Upper lobe of left lung (tissue), 6 donors: ENCODE measurements at regions not wholly inside any gene's neighbourhood (a gene's known extent, or its start where the extent isn't known, plus 50 kb on each side); places are given as distances from the start of the nearest gene placed in this dataset.

Experiments
- ATAC-seq, 2 donors: fragments of 200-7000 bp; cut with Tn5 transposase; one replicate each; pipeline ENCODE4 v1.9.1; 2022; ENCODE audit warnings: mild to moderate bottlenecking in 2 of 2, moderate library complexity in 2 of 2; ENCODE audit not compliant: low FRiP score in 2 of 2
- DNase-seq, 2 donors: peaks; one replicate each; pipeline ENCODE4 v3.0.0-alpha.2; 2019 to 2020
- H3K27ac ChIP-seq, 4 donors: fragments of 200-600 bp; sonication (generic); one replicate each; pipeline ENCODE4 v1.5.1; 2016 to 2019
- H3K27me3 ChIP-seq, 4 donors: fragments of 200-600 bp; sonication (generic); one replicate each; pipeline ENCODE4 v1.5.1; 2017 to 2019
- H3K36me3 ChIP-seq, 4 donors: fragments of 200-600 bp; sonication (generic); one replicate each; pipeline ENCODE4 v1.5.1; 2016 to 2019
- H3K4me1 ChIP-seq, 4 donors: fragments of 200-600 bp; sonication (generic); one replicate each; pipeline ENCODE4 v1.5.1; 2018 to 2019
- H3K4me3 ChIP-seq, 4 donors: fragments of 200-600 bp; sonication (generic); one replicate each; pipeline ENCODE4 v1.5.1; 2017 to 2019; ENCODE audit warnings: mild to moderate bottlenecking in 2 of 4, moderate library complexity in 1 of 4
- H3K9me3 ChIP-seq, 4 donors: fragments of 200-600 bp; sonication (generic); one replicate each; pipeline ENCODE4 v1.5.1; 2018 to 2019
- EP300 ChIP-seq, 4 donors: sonication (generic); formaldehyde crosslinking; IDR thresholded peaks; one replicate each; pipeline ENCODE4 v1.5.1; 2017; ENCODE audit warnings: antibody characterized with exemption in 4 of 4, control low read depth in 2 of 4
- POLR2A ChIP-seq, 4 donors: fragments of 450-650 bp; IDR thresholded peaks; one replicate each; pipeline ENCODE4 v1.5.1; 2016 to 2017; ENCODE audit warnings: antibody characterized with exemption in 4 of 4, mild to moderate bottlenecking in 2 of 4
- POLR2AphosphoS5 ChIP-seq, 2 donors: sonication (generic); formaldehyde crosslinking; IDR thresholded peaks; one replicate each; pipeline ENCODE4 v1.5.1; 2017; ENCODE audit warnings: antibody characterized with exemption in 2 of 2
- WGBS, 2 donors: methylation state at CpG; one replicate each; pipeline ENCODE4 v1.1.5; 2017 to 2018; 5-methylcytosine and 5-hydroxymethylcytosine counted together
- TF ChIP-seq, protein P1 (sequence below), 6 experiments: fragments of 450-650 bp in 4 of 6; fragments of 200-600 bp in 2 of 6; sonication (generic) in 2 of 6; IDR thresholded peaks; one replicate each; pipeline ENCODE4 v1.5.1; 2016 to 2019; ENCODE audit warnings: antibody characterized with exemption in 6 of 6
- donor health status: DM: no; HTN: no; CAD: no; lungs with moderate emphysema.
- donor health status: DM: no; HTN: yes; CAD: no; lungs with severe emphysema.

GRCh38 chr15:69852916-69853315 lies 244.8 kb downstream of the TLE3 start:
- no peaks in the 10 kb centered on the region for H3K36me3 ChIP-seq
- WGBS, 2 donors: 91 to 94% methylated on average over 4 of the region's 4 CpGs
- TF ChIP-seq POLR2A (IDR thresholded peaks at IDR 0.05): no peak
- TF ChIP-seq, protein P1, sequence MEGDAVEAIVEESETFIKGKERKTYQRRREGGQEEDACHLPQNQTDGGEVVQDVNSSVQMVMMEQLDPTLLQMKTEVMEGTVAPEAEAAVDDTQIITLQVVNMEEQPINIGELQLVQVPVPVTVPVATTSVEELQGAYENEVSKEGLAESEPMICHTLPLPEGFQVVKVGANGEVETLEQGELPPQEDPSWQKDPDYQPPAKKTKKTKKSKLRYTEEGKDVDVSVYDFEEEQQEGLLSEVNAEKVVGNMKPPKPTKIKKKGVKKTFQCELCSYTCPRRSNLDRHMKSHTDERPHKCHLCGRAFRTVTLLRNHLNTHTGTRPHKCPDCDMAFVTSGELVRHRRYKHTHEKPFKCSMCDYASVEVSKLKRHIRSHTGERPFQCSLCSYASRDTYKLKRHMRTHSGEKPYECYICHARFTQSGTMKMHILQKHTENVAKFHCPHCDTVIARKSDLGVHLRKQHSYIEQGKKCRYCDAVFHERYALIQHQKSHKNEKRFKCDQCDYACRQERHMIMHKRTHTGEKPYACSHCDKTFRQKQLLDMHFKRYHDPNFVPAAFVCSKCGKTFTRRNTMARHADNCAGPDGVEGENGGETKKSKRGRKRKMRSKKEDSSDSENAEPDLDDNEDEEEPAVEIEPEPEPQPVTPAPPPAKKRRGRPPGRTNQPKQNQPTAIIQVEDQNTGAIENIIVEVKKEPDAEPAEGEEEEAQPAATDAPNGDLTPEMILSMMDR (IDR thresholded peaks at IDR 0.05): no peak
- no peak for TF ChIP-seq EP300 (IDR thresholded peaks at IDR 0.05)
- no peak for TF ChIP-seq POLR2AphosphoS5 (IDR thresholded peaks at IDR 0.05)

DNA sequence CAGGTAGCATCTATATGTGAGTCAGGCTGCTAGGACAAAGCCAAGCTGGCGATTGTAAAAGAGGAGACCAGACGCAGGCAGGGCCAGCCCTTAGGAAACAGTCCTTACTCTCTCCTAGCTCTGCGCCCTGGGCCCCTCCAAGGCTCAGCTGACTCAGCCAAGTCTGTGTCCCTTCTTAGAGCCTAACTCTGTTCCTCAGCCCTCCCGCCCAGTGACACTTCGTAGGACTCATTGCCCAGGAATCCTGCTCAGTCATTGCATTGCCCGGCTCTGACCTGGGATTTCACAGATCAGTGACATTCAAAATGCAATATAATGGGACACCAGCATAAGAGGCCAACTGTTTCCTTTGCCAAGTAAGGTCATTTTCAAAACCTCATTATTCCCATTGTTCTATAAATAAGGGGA lies 244.2 kb downstream of the TLE3 start:
- Histone ChIP-seq H3K4me1 (no peaks in the 10 kb centered on the region), H3K36me3 (no peaks in the 10 kb centered on the region), H3K4me3 (no peak overlapping the region), H3K27ac (no peak overlapping the region), H3K27me3 (no peaks in the 10 kb centered on the region), H3K9me3 (no peaks in the 10 kb centered on the region)
- 82 to 90% methylated on average over 4 to 6 of the region's 6 CpGs for WGBS, 2 donors
- no peak for TF ChIP-seq EP300 (IDR thresholded peaks at IDR 0.05)
- TF ChIP-seq POLR2AphosphoS5 (IDR thresholded peaks at IDR 0.05): no peak
- no peak for TF ChIP-seq POLR2A (IDR thresholded peaks at IDR 0.05)
- TF ChIP-seq, protein P1 (IDR thresholded peaks at IDR 0.05): no peak
- ATAC-seq (no peak), DNase-seq (no peak)

More at GRCh38 chr15:69852916-69853315, 244.8 kb downstream of the TLE3 start:
- ATAC-seq (no peak), DNase-seq (no peak)
- no peaks in the 10 kb centered on the region for H3K27me3 ChIP-seq
- no peak overlapping the region for H3K4me3 ChIP-seq
- no peaks in the 10 kb centered on the region for H3K9me3 ChIP-seq
- H3K4me1 ChIP-seq: no peaks in the 10 kb centered on the region
- no peak overlapping the region for H3K27ac ChIP-seq

- no peak for DNase-seq
- TF ChIP-seq, protein P1 (IDR thresholded peaks at IDR 0.05): no peak
- TF ChIP-seq POLR2A (IDR thresholded peaks at IDR 0.05) (no peak), POLR2AphosphoS5 (IDR thresholded peaks at IDR 0.05) (no peak), EP300 (IDR thresholded peaks at IDR 0.05) (no peak)
- Histone ChIP-seq H3K27ac (no peak overlapping the region), H3K9me3 (no peaks in the 10 kb centered on the region), H3K4me1 (no peaks in the 10 kb centered on the region), H3K36me3 (no peaks in the 10 kb centered on the region), H3K4me3 (no peak overlapping the region), H3K27me3 (no peaks in the 10 kb centered on the region)
- 79 to 81% methylated on average over 4 of the region's 4 CpGs for WGBS, 2 donors
- no peak for ATAC-seq
Measured at GRCh38 chr15:69854001-69854400, 243.7 kb downstream of the TLE3 start.

DNA sequence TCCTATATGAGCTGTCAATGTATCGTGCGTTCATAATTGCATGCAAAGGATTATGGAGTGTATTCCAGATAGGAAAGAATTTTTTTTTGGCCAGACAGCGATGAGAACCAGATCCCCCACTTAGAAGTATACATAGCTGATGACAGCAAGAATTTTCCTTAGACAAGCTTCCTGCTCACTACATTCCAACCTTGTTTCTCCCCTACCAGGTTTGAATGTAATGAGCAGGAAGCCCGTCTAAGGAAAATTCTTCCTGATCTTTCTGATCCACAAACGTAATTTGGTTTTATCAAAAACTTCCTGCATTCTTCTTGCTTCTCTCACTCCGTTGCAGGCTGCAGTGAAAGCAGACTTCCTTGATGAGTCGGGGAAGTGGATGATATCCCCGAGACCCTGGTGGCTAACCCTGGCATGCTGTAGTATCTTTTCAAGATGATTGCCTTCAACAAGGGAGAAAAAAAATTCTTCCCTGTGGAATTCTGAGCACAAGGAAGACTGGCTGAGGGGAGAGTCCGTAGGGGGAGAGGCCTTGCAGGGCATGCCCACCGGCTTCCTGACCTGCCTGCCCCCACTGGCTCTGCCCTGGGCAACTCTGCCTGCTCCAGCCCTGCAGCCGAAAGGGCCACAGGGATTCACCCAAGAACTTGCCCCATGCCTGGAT lies 243.1 kb downstream of the TLE3 start:
- Histone ChIP-seq H3K9me3 (no peaks in the 10 kb centered on the region), H3K27me3 (no peaks in the 10 kb centered on the region), H3K36me3 (no peaks in the 10 kb centered on the region), H3K27ac (no peak overlapping the region), H3K4me3 (no peak overlapping the region), H3K4me1 (no peaks in the 10 kb centered on the region)
- no peak for DNase-seq
- no peak for TF ChIP-seq POLR2AphosphoS5 (IDR thresholded peaks at IDR 0.05)
- TF ChIP-seq, protein P1 (IDR thresholded peaks at IDR 0.05): no peak
- TF ChIP-seq POLR2A (IDR thresholded peaks at IDR 0.05): no peak
- no peak for TF ChIP-seq EP300 (IDR thresholded peaks at IDR 0.05)
- ATAC-seq: no peak
- WGBS, 2 donors: 67 to 69% methylated on average over 10 to 11 of the region's 11 CpGs
